C4-2B (cell line): ENCODE measurements at regions not wholly inside any gene's neighbourhood (a gene's known extent, or its start where the extent isn't known, plus 50 kb on each side); places are given as distances from the start of the nearest gene placed in this dataset.

Experiments
- CTCF ChIP-seq: fragments of 450-650 bp; conservative IDR thresholded peaks from 2 replicates; pipeline ENCODE4 v1.5.1; 2017; ENCODE audit warnings: mild to moderate bottlenecking
- ZFX ChIP-seq: fragments of 450-650 bp; IDR thresholded peaks from 2 replicates; pipeline ENCODE4 v1.6.1; 2017

- no peak for TF ChIP-seq CTCF
- TF ChIP-seq ZFX, result no peak
Observed at GRCh38 chr4:186360551-186360950, 94.6 kb downstream of the F11 start.
